Neural progenitor cell (in vitro differentiated cells): ENCODE measurements at regions not wholly inside any gene's neighbourhood (a gene's known extent, or its start where the extent isn't known, plus 50 kb on each side); places are given as distances from the start of the nearest gene placed in this dataset.

Experiments
- CTCF ChIP-seq: fragments of 200-600 bp; sonication (generic); IDR thresholded peaks from 2 replicates; pipeline ENCODE4 v1.5.1; 2017; ENCODE audit warnings: antibody characterized with exemption, mild to moderate bottlenecking
- EZH2 ChIP-seq: fragments of 200-600 bp; sonication (generic); IDR thresholded peaks from 2 replicates; pipeline ENCODE4 v1.6.1; 2017; ENCODE audit warnings: antibody characterized with exemption, mild to moderate bottlenecking, moderate library complexity
- EZH2phosphoT487 ChIP-seq: fragments of 200-600 bp; sonication (generic); IDR thresholded peaks from 2 replicates; pipeline ENCODE4 v1.6.1; 2017; ENCODE audit warnings: antibody characterized with exemption

GRCh38 chr10:107666214-107666613 lies 501.7 kb upstream of the SORCS1 start:
- no peak for TF ChIP-seq CTCF
- no peak for TF ChIP-seq EZH2phosphoT487
- TF ChIP-seq EZH2: no peak
